NCI-H460 (cell line): ENCODE measurements at regions not wholly inside any gene's neighbourhood (a gene's known extent, or its start where the extent isn't known, plus 50 kb on each side); places are given as distances from the start of the nearest gene placed in this dataset.
A peak's percentile ranks its signal among the peaks of the same experiment; 100 is the strongest.

Experiments used
- DNase-seq: peaks from one replicate; pipeline ENCODE4 v3.0.0-alpha.2; 2016; ENCODE audit warnings: low read depth; ENCODE audit errors: extremely low read depth

DNA sequence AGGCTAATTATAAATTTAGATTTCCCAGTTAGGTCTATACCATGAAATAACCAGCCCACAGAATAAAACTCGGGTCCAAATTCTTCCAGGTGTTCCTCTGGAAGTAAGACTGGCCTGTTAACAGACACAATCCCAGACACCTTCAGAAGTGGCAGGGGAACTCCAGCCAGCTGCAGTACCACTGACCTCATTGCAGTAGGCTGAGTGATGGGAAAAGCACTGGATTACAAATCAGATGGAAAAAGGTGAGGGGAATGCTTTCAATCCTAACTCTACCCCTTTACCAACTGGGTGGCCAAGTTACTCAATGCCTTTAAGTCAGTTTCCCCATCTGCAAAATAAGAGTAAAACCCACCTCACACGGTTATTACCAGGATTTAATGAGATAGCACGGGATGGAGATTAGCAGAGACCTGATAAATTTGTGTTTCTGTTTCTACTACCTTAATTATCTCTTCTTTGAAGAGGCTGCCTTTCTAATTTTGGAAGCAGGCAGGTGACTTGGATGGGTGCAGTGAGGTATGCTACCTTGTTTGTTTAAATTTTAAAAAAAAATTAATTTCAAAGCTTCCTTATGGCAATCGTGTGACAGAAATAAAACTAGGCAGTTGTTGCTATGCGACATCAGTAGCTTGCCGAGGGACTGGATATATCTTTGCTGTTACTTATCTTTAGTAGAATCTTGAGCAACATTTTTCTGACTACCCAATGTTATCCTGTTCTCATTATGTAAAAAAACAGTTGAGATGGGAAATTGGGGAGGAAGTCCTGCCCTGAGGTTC lies 167.3 kb upstream of the GRIN2B start:
- DNase-seq = no peak

- no peak for DNase-seq
Observed at GRCh38 chr12:14153803-14154202, 172.4 kb upstream of the GRIN2B start.

DNA sequence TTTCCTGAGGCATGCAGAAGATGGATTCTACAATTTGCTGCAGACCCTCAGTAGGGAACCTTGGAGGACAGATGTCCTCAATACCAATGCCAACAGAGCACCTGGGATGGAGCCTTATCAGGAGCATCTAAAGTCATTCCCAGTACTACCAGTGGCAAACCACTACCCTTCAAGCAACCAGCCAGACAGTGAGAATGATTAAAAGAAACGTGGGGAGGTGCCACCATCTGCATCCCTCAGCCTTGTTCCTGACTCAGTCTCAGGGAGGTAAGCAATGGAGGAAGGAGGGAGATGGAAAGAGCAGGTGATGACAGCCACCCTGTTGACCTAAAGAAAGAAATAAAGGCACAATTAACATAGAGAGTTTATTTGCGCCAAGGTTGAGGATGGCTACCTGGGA lies 175.2 kb upstream of the GRIN2B start:
- no peak for DNase-seq

- no peak for DNase-seq
Observed at GRCh38 chr12:14157088-14157747, 175.8 kb upstream of the GRIN2B start.

- DNase-seq = no peak
Observed at GRCh38 chr12:14164266-14164665, 182.9 kb upstream of the GRIN2B start.

DNA sequence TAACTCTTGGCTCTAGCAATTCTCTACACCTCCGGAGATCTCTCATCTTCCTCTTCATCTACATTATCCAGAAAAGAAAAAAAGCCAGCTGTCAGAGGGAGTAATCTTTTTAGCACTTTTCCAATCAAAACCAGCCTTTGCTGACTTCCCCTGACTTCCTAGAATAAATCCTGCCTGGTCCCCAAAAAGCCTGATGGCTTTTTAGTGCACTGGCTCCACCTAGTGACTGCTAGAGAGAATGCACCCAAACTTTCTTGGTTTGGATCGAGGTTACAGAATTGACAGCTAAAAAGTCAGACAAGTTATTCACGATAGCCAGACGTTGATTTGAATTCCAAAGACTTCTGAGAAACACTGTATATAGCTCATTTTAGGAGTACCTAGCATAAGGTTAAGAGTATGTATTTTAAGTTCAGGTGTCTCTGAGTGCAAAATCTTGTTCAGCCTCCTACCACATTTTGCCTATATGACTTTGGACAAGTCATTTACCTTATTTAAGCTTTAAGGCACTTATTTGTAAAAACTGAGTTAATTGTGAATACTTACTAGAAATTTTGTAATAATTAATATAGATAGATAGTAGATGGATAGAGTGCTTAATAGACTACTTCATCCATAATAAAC lies 185.7 kb upstream of the GRIN2B start:
- DNase-seq = peak; percentile 45

- DNase-seq = no peak
Observed at GRCh38 chr12:14169281-14169680, 187.9 kb upstream of the GRIN2B start.

GRCh38 chr12:14171106-14171505 lies 189.7 kb upstream of the GRIN2B start:
- no peak for DNase-seq

GRCh38 chr12:14175206-14175605 lies 190.3 kb upstream of the ATF7IP start:
- no peak for DNase-seq

DNA sequence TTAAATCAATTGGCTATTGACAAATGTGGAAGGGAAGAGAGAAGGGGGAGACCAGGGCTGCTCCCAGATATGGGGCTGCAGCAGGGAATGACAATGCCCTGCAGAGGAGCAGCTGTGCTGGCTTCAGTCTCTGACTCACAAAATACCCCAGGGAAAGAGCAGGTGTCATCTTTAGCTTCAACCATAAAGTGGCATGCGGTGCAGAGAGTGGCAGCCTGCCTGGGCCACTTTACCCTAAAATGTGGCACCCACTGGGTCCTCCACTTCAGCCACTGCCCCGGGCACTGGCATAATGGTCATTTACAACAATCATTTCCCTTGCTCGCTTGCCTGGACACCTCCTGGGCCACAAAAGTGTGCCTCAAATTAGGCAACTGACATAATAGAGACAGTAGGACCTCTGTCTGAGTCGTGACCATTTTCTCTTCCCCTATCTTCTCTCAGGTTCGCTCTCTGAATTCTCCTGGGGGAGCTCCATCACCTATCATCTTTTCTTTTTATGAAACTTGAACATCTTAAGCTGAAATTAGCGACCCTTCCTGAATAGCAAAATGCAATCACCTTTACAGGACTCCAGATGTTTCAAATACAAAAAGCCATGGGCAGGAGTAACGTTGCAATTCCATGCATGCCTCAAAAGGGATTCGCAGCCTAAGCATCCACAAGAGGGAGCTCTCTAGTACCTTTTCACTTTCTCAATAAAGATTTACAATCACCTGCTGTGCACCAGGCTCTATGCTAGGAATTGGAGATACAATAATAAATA lies 179.9 kb upstream of the ATF7IP start:
- DNase-seq = peak; percentile 35

DNA sequence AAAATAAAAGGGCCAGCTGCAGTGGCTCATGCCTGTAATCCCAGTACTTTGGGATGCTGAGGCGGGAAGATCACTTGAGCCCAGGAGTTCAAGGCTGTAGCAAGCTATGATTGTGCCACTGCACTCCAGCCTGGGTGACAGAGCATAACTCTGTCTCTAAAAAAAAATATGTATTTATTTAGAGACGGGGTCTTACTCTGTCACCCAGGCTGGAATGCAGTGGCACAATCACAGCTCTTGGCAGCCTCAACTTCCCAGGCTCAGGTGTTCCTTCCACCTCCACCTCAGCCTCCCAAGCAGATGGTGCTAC lies 179.3 kb upstream of the ATF7IP start:
- DNase-seq = no peak

DNA sequence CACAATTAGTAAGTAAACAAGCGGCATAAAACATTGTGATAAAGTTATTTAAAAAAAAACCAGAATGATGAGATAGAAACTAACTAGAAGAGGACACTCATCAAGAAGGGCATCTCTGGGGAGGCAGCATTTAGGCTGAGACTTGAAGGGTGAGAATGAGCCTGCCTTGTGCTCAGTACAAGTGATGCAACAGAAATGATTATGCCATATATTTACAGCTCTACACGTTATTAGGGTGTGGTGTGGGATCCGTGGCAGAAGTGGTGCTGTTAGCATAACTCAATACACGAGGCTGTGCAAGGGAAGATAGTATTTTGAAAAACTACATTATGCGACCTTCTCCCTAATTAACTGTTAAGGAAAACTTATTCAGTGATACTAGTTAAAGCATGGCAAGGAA lies 178.5 kb upstream of the ATF7IP start:
- no peak for DNase-seq

DNA sequence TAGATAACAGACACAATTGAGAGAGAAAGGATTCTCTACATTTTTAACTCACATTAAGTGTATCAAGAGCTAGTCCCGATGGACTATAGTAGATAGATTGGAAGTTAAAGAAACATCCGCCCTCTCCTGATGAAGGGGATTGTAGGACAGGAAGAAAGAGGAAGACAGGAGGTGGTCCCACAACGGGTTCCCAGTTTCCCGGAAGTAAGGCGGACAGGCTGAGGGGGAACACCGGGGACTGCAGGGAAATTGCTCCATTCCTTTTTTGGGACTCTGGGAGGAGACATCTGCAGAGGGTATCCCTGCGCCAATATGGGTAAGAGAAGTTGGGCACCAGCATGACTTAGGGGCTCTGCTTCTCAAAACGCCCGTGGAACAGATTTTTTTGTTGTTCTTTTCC lies 177.5 kb upstream of the ATF7IP start:
- DNase-seq = no peak

DNA sequence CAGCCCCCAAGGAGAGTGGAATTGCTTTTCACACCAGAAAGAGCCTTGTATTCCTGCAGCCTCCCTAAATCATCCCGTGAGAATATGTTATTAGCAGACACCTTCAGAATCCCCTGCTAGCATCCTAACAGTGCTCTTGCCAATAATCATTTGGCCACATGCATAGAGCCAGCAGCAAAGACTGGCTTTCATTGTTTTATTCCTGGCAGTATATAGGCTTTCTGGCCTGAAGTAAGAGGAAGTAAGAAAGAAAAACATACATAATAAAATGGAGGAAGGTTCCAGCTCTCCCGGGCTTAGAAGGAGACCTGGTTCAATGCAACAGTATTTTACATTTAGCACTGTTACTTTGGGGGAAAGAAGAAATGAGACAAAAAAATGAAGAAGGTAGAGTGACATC lies 176.7 kb upstream of the ATF7IP start:
- no peak for DNase-seq

DNA sequence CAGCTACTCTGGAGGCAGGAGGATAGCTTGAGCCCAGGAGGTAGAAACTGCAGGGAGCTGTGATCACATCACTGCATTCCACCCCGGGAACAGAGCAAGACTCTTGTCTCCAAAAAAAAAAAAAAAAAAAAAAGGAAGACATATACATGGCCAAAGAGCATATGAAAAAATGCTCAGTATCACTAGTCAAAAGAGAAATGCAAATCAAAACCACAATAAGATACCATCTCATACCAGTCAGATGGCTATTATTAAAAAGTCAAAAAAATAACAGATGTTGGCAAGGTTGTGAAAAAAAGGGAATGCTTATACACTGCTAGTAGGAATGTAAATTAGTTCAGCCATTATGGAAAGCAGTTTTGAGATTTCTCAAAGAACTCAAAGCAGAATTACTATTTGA lies 174.8 kb upstream of the ATF7IP start:
- no peak for DNase-seq

DNA sequence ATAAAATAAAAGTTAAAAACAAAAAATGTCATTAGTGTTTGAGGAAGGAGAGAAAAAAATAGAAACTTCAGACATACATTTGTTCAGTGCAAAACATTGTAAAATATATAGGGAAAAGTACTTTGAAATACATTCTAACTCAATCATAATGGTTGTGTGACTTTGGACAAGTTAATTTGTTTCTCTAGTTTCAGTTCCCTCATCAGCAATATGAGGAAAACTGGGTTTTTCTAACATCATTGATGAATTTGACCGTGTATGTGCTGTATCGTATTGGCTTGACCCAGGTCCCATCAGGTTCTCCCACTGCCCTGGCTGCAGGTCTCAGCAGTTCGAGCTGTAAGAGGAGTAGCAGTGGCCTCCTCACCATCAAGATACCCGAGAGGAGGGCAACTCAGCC lies 173.9 kb upstream of the ATF7IP start:
- DNase-seq = no peak

- DNase-seq = no peak
Observed at GRCh38 chr12:14193639-14194038, 171.8 kb upstream of the ATF7IP start.

DNA sequence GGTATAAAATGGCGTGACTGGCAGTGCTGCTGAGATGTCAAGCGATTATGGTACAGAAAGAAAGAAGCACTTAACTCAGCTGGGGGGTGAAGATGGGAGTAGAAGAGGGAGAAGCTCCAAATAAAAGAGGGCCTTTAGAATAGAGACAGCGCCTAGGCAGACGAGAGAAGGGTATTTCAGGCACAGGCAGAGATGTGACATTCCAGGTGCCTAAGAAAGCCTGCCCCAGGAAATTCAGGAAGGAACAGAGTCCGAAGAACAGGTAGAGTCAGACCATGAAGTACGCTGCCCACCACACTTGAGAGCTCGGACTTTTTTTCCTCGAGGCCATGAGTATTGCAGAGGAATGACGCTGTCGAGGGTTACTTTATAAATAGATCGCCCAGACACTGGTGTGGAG lies 170.9 kb upstream of the ATF7IP start:
- DNase-seq = no peak

GRCh38 chr12:14199455-14200198 lies 165.9 kb upstream of the ATF7IP start:
- DNase-seq = no peak

DNA sequence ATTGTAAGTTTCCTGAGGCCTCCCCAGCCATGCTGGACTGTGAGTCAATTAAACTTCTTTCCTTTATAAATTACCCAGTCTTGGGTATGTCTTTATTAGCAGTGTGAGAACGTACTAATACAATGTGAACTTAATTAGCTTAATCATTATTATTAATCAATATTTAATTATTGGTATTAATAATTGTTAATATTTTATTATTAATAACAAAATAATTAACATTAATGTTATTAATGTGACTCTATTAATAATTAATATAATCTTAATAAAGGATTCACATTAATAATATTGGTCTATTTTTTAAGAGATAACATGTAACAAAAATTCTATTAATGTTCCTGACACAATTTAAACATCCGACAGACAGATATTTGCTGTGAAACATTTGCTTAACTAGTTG lies 164.9 kb upstream of the ATF7IP start:
- DNase-seq = no peak

DNA sequence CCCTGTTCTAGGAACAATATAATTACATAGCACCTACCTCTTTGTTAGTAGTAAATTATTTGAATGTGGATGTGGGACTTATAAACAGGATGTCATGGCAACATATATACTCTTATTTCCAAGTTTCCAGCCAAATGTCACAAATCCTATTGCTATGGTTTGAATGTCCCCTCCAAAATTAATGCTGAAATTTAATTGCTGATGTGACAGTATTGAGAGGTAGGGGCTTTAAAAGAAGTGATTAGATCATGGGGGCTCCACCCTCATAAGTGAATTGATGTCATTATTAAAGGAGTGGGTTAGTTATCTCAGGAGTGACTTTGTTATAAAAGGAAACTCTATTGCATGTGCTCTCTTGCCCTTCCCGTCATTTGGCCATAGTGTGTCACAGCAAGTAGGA lies 164.2 kb upstream of the ATF7IP start:
- no peak for DNase-seq
